ENCODE measurements at regions not wholly inside any gene's neighbourhood (a gene's known extent, or its start where the extent isn't known, plus 50 kb on each side); places are given as distances from the start of the nearest gene placed in this dataset.
"Not testable (repeated sequence)": the region's sequence is repeated elsewhere in the genome, so short reads cannot be mapped to it uniquely, and the experiment has no call there.

- DNase-seq; intact Hi-C loops (cut with DNase I); ATAC-seq: not testable (repeated sequence)
These were observed 622.2 kb upstream of the ADGRL2 start for GRCh38 chr1:81178431-81179093.

- intact Hi-C loops (cut with DNase I): no loop called here
- no peak for DNase-seq
- ATAC-seq: peak in 1 of 2 donors; percentile 59
These were observed 625.8 kb upstream of the ADGRL2 start for GRCh38 chr1:81174811-81175476.

- intact Hi-C loops (cut with DNase I): no loop called here
- no peak for ATAC-seq
These were observed 626.7 kb upstream of the ADGRL2 start for GRCh38 chr1:81174052-81174451.

GRCh38 chr1:81172483-81172882 lies 628.3 kb upstream of the ADGRL2 start:
- DNase-seq (no peak), ATAC-seq (no peak)
- intact Hi-C loops (cut with DNase I): no loop called here

More at GRCh38 chr1:81174052-81174451, 626.7 kb upstream of the ADGRL2 start:
- no peak for DNase-seq

- intact Hi-C loops (cut with DNase I): no loop called here
These were observed 630.0 kb upstream of the ADGRL2 start for GRCh38 chr1:81170721-81171120.

GRCh38 chr1:81165963-81166362 lies 634.8 kb upstream of the ADGRL2 start:
- no peak for ATAC-seq
- no peak for DNase-seq
- intact Hi-C loops (cut with DNase I): no loop called here

More at GRCh38 chr1:81170721-81171120, 630.0 kb upstream of the ADGRL2 start:
- DNase-seq (no peak), ATAC-seq (no peak)

GRCh38 chr1:81160696-81161095 lies 640.0 kb upstream of the ADGRL2 start:
- ATAC-seq: no peak
- DNase-seq: no peak
- intact Hi-C loops (cut with DNase I): no loop called here

- ATAC-seq (peak in 1 of 2 donors; percentile 82), DNase-seq (no peak)
- intact Hi-C loops (cut with DNase I): no loop called here
These were observed 642.1 kb upstream of the ADGRL2 start for GRCh38 chr1:81158592-81158991.

GRCh38 chr1:81157686-81158085 lies 643.0 kb upstream of the ADGRL2 start:
- ATAC-seq: no peak
- intact Hi-C loops (cut with DNase I): no loop called here
- DNase-seq: no peak

- DNase-seq: no peak
- intact Hi-C loops (cut with DNase I): no loop called here
These were observed 643.8 kb upstream of the ADGRL2 start for GRCh38 chr1:81156887-81157286.

GRCh38 chr1:81155131-81155530 lies 645.6 kb upstream of the ADGRL2 start:
- no peak for DNase-seq
- no peak for ATAC-seq
- intact Hi-C loops (cut with DNase I): no loop called here

More at GRCh38 chr1:81156887-81157286, 643.8 kb upstream of the ADGRL2 start:
- ATAC-seq: no peak

- no peak for DNase-seq
- intact Hi-C loops (cut with DNase I): no loop called here
- peak in 1 of 2 donors; percentile 47 for ATAC-seq
These were observed 649.5 kb upstream of the ADGRL2 start for GRCh38 chr1:81151206-81151605.

GRCh38 chr1:81149649-81150325 lies 650.9 kb upstream of the ADGRL2 start:
- ATAC-seq (peak in 1 of 2 donors; percentile 65), DNase-seq (no peak)
- intact Hi-C loops (cut with DNase I): no loop called here

GRCh38 chr1:81144240-81144825 lies 656.4 kb upstream of the ADGRL2 start:
- ATAC-seq: no peak
- intact Hi-C loops (cut with DNase I): no loop called here
- no peak for DNase-seq

- DNase-seq: no peak
- ATAC-seq: peak in 1 of 2 donors; percentile 53
- intact Hi-C loops (cut with DNase I): no loop called here
These were observed 658.5 kb upstream of the ADGRL2 start for GRCh38 chr1:81142099-81142826.

GRCh38 chr1:81135524-81135923 lies 665.2 kb upstream of the ADGRL2 start:
- intact Hi-C loops (cut with DNase I): no loop called here
- ATAC-seq (no peak), DNase-seq (no peak)

GRCh38 chr1:81129776-81130175 lies 671.0 kb upstream of the ADGRL2 start:
- no peak for DNase-seq
- no peak for ATAC-seq
- intact Hi-C loops (cut with DNase I): no loop called here

GRCh38 chr1:81129366-81129765 lies 671.4 kb upstream of the ADGRL2 start:
- no peak for ATAC-seq
- intact Hi-C loops (cut with DNase I): no loop called here
- DNase-seq: no peak

- DNase-seq: no peak
- ATAC-seq: no peak
- intact Hi-C loops (cut with DNase I): no loop called here
These were observed 672.7 kb upstream of the ADGRL2 start for GRCh38 chr1:81128079-81128478.

Measured in left cardiac atrium (tissue), 4 donors.